ENCODE measurements at regions not wholly inside any gene's neighbourhood (a gene's known extent, or its start where the extent isn't known, plus 50 kb on each side); places are given as distances from the start of the nearest gene placed in this dataset.
"Not testable (repeated sequence)": the region's sequence is repeated elsewhere in the genome, so short reads cannot be mapped to it uniquely, and the experiment has no call there.

GRCh38 chr4:38385093-38386004 is 278.6 kb upstream of the KLF3 start:
- no peak overlapping the region for H3K4me3 ChIP-seq (ENCODE audit: low read depth, low read length)
- no peak overlapping the region for H3K27ac ChIP-seq

GRCh38 chr4:38386005-38386551 is 277.9 kb upstream of the KLF3 start:
- DNase-seq: no peak
- Histone ChIP-seq H3K27me3 (ENCODE audit: insufficient read depth, low read depth, severe bottlenecking) (no peaks in the 10 kb centered on the region), H3K27ac (no peak overlapping the region), H3K9me3 (ENCODE audit: severe bottlenecking) (peaks cover 5% of the 10 kb centered on the region), H3K4me3 (ENCODE audit: low read depth, low read length) (no peak overlapping the region), H3K36me3 (no peaks in the 10 kb centered on the region)
- TF ChIP-seq CTCF (IDR thresholded peaks at IDR 0.05; ENCODE audit: low read depth, low read length): no peak

More at GRCh38 chr4:38385093-38386004, 278.6 kb upstream of the KLF3 start:
- Histone ChIP-seq H3K27me3 (ENCODE audit: insufficient read depth, low read depth, severe bottlenecking) (no peaks in the 10 kb centered on the region), H3K36me3 (no peaks in the 10 kb centered on the region), H3K9me3 (ENCODE audit: severe bottlenecking) (peaks cover 5% of the 10 kb centered on the region)
- TF ChIP-seq CTCF (IDR thresholded peaks at IDR 0.05; ENCODE audit: low read depth, low read length): no peak
- DNase-seq: no peak

- Histone ChIP-seq H3K27ac (no peak overlapping the region), H3K4me3 (ENCODE audit: low read depth, low read length) (no peak overlapping the region), H3K36me3 (no peaks in the 10 kb centered on the region), H3K27me3 (ENCODE audit: insufficient read depth, low read depth, severe bottlenecking) (no peaks in the 10 kb centered on the region), H3K9me3 (ENCODE audit: severe bottlenecking) (peaks cover 5% of the 10 kb centered on the region)
- no peak for DNase-seq
- TF ChIP-seq CTCF (IDR thresholded peaks at IDR 0.05; ENCODE audit: low read depth, low read length): no peak
Measured at GRCh38 chr4:38386654-38387188, 277.3 kb upstream of the KLF3 start.

- DNase-seq: no peak
- H3K27ac ChIP-seq: no peak overlapping the region
- peaks cover 10% of the 10 kb centered on the region for H3K9me3 ChIP-seq (ENCODE audit: severe bottlenecking)
- TF ChIP-seq CTCF (IDR thresholded peaks at IDR 0.05; ENCODE audit: low read depth, low read length): no peak
- no peak overlapping the region for H3K4me3 ChIP-seq (ENCODE audit: low read depth, low read length)
- no peaks in the 10 kb centered on the region for H3K27me3 ChIP-seq (ENCODE audit: insufficient read depth, low read depth, severe bottlenecking)
- no peaks in the 10 kb centered on the region for H3K36me3 ChIP-seq
Measured at GRCh38 chr4:38387348-38387747, 276.7 kb upstream of the KLF3 start.

GRCh38 chr4:38387819-38388218 is 276.2 kb upstream of the KLF3 start:
- H3K4me3 ChIP-seq (ENCODE audit: low read depth, low read length): no peak overlapping the region
- H3K27me3 ChIP-seq (ENCODE audit: insufficient read depth, low read depth, severe bottlenecking): no peaks in the 10 kb centered on the region
- no peaks in the 10 kb centered on the region for H3K36me3 ChIP-seq
- DNase-seq: no peak
- H3K27ac ChIP-seq: no peak overlapping the region
- TF ChIP-seq CTCF (IDR thresholded peaks at IDR 0.05; ENCODE audit: low read depth, low read length): no peak
- H3K9me3 ChIP-seq (ENCODE audit: severe bottlenecking): peaks cover 14% of the 10 kb centered on the region

GRCh38 chr4:38388907-38389306 is 275.1 kb upstream of the KLF3 start:
- peaks cover 19% of the 10 kb centered on the region for H3K9me3 ChIP-seq (ENCODE audit: severe bottlenecking)
- not testable (repeated sequence) for H3K27me3 ChIP-seq (ENCODE audit: insufficient read depth, low read depth, severe bottlenecking); DNase-seq; H3K4me3 ChIP-seq (ENCODE audit: low read depth, low read length); H3K27ac ChIP-seq; H3K36me3 ChIP-seq

All from WERI-Rb-1 (cell line).